ENCODE measurements at regions not wholly inside any gene's neighbourhood (a gene's known extent, or its start where the extent isn't known, plus 50 kb on each side); places are given as distances from the start of the nearest gene placed in this dataset.
"Not testable (repeated sequence)": the region's sequence is repeated elsewhere in the genome, so short reads cannot be mapped to it uniquely, and the experiment has no call there.

DNA sequence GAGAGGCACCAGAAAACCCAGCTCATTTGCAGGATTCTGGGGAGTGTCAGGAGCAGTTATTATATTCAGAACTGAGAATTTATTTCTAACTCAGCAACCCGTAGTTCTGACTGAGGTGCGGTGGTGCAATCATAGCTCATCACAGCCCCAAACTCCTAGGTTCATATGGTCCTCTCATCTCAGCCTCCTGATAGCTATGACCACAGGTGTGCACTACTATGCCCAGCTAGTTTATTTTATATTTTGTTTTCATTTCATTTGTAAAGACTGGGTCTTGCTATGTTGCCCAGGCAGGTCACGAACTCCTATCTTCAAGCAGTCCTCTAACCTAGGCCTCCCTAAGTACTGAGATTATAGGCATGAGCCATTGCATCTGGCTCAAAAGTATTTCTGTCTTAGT, 4819.8 kb upstream of the OR11H1 start:
- TF ChIP-seq, protein P1, sequence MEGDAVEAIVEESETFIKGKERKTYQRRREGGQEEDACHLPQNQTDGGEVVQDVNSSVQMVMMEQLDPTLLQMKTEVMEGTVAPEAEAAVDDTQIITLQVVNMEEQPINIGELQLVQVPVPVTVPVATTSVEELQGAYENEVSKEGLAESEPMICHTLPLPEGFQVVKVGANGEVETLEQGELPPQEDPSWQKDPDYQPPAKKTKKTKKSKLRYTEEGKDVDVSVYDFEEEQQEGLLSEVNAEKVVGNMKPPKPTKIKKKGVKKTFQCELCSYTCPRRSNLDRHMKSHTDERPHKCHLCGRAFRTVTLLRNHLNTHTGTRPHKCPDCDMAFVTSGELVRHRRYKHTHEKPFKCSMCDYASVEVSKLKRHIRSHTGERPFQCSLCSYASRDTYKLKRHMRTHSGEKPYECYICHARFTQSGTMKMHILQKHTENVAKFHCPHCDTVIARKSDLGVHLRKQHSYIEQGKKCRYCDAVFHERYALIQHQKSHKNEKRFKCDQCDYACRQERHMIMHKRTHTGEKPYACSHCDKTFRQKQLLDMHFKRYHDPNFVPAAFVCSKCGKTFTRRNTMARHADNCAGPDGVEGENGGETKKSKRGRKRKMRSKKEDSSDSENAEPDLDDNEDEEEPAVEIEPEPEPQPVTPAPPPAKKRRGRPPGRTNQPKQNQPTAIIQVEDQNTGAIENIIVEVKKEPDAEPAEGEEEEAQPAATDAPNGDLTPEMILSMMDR (IDR thresholded peaks at IDR 0.05): not testable (repeated sequence)
- TF ChIP-seq SMC3 (IDR thresholded peaks at IDR 0.05; ENCODE audit: low read depth, low read length); TAF1 (IDR thresholded peaks at IDR 0.05; ENCODE audit: borderline replicate concordance, low read depth, low read length); POLR2AphosphoS5 (IDR thresholded peaks at IDR 0.05; ENCODE audit: low read depth, low read length); RFX5 (IDR thresholded peaks at IDR 0.05; ENCODE audit: low read length); RAD21 (IDR thresholded peaks at IDR 0.05; ENCODE audit: low read length); EP300 (IDR thresholded peaks at IDR 0.05; ENCODE audit: borderline replicate concordance in 1 of 2, low read depth in 1 of 2, low read length in 1 of 2); FOSL2 (IDR thresholded peaks at IDR 0.05; ENCODE audit: borderline replicate concordance, low read depth); EZH2phosphoT487 (IDR thresholded peaks at IDR 0.05; ENCODE audit: borderline replicate concordance, low read depth); FOXM1 (IDR thresholded peaks at IDR 0.05; ENCODE audit: low read depth); TCF12 (IDR thresholded peaks at IDR 0.05): not testable (repeated sequence)
- TF ChIP-seq, protein P2, sequence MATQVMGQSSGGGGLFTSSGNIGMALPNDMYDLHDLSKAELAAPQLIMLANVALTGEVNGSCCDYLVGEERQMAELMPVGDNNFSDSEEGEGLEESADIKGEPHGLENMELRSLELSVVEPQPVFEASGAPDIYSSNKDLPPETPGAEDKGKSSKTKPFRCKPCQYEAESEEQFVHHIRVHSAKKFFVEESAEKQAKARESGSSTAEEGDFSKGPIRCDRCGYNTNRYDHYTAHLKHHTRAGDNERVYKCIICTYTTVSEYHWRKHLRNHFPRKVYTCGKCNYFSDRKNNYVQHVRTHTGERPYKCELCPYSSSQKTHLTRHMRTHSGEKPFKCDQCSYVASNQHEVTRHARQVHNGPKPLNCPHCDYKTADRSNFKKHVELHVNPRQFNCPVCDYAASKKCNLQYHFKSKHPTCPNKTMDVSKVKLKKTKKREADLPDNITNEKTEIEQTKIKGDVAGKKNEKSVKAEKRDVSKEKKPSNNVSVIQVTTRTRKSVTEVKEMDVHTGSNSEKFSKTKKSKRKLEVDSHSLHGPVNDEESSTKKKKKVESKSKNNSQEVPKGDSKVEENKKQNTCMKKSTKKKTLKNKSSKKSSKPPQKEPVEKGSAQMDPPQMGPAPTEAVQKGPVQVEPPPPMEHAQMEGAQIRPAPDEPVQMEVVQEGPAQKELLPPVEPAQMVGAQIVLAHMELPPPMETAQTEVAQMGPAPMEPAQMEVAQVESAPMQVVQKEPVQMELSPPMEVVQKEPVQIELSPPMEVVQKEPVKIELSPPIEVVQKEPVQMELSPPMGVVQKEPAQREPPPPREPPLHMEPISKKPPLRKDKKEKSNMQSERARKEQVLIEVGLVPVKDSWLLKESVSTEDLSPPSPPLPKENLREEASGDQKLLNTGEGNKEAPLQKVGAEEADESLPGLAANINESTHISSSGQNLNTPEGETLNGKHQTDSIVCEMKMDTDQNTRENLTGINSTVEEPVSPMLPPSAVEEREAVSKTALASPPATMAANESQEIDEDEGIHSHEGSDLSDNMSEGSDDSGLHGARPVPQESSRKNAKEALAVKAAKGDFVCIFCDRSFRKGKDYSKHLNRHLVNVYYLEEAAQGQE (IDR thresholded peaks at IDR 0.05; ENCODE audit: low read depth, low read length): not testable (repeated sequence)

Measured in SK-N-SH (cell line).